VCaP (cell line): ENCODE measurements at regions not wholly inside any gene's neighbourhood (a gene's known extent, or its start where the extent isn't known, plus 50 kb on each side); places are given as distances from the start of the nearest gene placed in this dataset.

Source experiments
- H3K27ac ChIP-seq: fragments of 450-650 bp; 2 replicates; pipeline ENCODE4 v1.5.1; 2017
- TF ChIP-seq, protein P1 (sequence below): fragments of 450-650 bp; conservative IDR thresholded peaks from 2 replicates; pipeline ENCODE4 v1.5.1; 2017; ENCODE audit warnings: mild to moderate bottlenecking, moderate library complexity

DNA sequence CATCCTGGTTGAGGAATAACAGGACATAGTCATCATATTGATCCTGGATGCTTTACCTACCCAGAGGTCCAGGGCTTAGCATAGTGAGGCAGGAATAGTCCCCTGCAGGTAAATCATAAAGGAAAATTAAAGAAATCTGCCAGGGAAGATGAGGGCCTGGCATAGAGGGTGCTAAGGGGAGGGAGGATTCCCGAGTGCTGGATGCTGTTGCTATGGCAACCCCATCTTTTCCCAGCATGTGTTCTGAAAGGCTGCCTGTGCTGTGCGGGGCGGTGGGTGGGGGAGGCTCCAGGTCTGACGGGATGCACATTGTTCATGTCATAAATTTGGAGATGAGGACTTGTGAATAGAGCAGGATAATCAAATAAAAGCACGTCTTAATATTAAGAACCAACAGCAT is 212.6 kb upstream of the PCSK2 start:
- no peak overlapping the region for H3K27ac ChIP-seq
- TF ChIP-seq, protein P1, sequence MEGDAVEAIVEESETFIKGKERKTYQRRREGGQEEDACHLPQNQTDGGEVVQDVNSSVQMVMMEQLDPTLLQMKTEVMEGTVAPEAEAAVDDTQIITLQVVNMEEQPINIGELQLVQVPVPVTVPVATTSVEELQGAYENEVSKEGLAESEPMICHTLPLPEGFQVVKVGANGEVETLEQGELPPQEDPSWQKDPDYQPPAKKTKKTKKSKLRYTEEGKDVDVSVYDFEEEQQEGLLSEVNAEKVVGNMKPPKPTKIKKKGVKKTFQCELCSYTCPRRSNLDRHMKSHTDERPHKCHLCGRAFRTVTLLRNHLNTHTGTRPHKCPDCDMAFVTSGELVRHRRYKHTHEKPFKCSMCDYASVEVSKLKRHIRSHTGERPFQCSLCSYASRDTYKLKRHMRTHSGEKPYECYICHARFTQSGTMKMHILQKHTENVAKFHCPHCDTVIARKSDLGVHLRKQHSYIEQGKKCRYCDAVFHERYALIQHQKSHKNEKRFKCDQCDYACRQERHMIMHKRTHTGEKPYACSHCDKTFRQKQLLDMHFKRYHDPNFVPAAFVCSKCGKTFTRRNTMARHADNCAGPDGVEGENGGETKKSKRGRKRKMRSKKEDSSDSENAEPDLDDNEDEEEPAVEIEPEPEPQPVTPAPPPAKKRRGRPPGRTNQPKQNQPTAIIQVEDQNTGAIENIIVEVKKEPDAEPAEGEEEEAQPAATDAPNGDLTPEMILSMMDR, result no peak

DNA sequence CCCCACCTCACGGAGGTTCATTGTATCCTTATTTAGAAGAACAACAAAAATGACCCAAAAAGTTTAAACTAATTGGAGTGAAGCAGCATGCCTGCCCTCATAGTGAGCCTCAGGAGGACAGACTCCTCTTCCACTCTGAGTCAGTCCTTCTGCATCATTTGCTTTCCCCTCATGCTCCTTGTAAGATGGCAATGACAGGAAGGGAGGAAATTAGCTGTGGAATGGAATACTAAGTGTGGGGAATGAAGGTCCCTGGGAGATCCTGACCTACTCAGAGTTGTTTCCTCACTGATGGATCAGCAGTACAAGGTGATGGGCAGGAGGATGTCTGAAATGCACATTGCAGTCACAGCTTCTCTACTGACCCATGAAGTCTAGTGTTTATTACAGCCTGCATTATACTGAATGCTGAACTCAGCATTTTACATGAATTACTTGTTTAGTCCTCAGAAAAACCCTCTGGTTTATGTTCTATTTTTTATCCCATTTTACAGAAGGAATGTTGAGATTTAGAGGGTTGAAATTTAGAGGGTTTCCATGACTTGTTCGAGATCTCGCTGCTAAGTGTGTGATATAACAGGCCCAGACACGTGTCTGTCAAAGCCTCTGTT is 212.0 kb upstream of the PCSK2 start:
- TF ChIP-seq, protein P1, result no peak
- no peak overlapping the region for H3K27ac ChIP-seq

DNA sequence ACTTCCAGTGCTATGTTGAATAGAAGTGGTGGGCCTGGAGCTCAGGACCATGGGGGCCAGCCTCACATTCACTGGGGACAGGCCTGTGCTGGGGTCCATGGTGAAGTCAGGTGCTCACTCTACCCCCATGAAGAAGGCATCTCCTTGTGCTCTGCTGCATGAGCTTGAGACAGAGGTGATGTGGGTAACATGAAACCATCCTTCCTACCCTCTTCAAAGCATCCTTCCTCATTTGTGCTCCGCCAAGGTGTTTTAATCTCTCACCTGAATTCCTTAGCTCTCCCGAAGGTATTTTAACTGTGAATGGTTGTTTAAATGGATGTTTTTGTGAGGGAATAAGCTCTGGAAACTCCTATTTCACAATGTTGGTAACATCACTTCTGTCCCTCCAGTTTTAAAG is 209.6 kb upstream of the PCSK2 start:
- H3K27ac ChIP-seq, result no peak overlapping the region
- TF ChIP-seq, protein P1, result no peak

DNA sequence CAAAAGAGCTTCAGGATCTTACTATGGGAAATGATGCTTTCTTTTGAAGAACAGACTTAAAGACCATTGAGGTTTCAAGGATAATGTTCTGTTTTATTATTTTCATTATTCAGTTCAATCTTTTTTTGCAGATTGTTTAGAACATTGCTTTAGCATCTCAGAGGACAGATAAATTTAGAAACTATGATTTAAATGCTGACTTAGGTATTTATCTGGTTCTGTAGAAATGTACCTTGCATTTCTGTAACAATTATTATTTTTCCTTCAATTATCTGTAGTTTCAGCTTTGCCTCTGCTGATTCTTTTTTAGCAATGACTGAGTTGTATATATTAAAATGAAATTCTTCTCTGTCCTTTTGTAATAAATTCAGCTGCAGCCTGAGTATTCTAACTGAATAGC is 205.4 kb upstream of the PCSK2 start:
- TF ChIP-seq, protein P1, result no peak
- H3K27ac ChIP-seq, result no peak overlapping the region

DNA sequence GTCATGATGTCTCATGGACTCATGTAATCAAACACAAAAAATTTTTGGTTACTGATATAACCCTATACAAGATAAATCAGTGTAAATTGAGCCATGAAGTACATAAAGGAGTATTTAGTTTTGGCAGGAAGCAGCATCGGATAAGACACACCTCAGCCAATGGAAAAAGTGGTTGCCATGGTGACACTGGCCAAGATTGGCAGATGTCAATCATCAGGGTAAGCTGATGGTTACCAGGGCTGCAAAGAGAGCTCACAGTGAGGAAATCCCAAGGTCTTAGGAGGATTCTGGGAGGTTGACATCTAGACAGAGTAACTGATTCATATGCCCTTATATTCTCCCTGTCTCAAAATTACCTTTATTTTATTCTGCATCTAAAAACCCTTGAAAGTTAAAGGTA is 203.8 kb upstream of the PCSK2 start:
- TF ChIP-seq, protein P1, result no peak
- no peak overlapping the region for H3K27ac ChIP-seq

DNA sequence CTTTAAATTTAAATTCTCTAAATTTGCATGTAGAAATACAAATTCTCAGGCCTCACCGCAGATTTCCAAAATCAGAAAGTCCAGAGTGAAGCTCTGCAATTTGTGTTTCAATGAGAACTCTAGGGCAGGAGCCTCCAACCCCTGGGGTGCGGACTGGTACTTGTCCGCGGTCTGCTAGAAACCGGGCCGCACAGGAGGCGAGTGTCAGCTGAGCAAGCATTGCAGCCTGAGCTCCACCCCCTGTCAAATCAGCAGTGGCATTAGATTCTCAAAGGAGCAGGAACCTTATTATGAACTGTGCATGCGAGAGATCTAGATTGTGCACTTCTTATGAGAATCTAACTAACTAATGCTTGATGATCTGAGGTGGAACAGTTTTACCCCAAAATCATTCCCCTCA is 203.0 kb upstream of the PCSK2 start:
- TF ChIP-seq, protein P1, result no peak
- H3K27ac ChIP-seq, result no peak overlapping the region

DNA sequence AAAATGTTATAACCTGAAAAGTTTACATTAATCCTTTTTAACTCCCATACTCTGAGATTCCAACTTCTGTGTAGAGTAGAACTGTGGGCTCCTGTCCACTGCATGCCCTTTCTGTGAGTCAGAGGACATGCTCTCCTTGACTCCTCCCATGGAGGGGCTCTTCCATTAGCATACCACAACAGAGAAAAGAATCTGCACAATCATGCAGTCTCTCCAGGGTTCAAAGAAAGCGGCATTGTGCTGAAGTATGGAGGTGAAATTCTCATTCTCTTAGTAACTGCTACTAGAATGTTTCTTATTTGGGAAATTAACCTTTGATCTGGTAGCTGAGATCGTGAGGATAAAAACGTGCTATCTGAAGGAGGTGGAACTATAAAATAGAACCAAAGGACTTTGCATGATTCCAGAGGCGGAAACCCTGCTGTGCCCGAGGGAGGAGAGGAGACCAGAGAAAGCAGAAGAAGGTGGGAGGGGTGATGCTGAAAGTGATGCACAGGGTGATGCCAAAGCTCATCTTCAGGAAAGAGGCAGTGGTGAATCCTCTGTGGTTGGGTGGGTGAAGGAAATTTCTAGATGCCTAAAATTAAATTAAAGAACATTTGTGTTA is 202.2 kb upstream of the PCSK2 start:
- TF ChIP-seq, protein P1, result no peak
- no peak overlapping the region for H3K27ac ChIP-seq
